Lower leg skin (tissue), 4 donors: ENCODE measurements at regions not wholly inside any gene's neighbourhood (a gene's known extent, or its start where the extent isn't known, plus 50 kb on each side); places are given as distances from the start of the nearest gene placed in this dataset.

ENCODE experiments used
- DNase-seq, 2 donors: peaks; one replicate each; pipeline ENCODE4 v3.0.0-alpha.2; 2019; ENCODE audit warnings: low spot score in 2 of 2
- H3K4me3 ChIP-seq: fragments of 200-600 bp; sonication (generic); 2 replicates; pipeline ENCODE4 v1.5.1; 2017; ENCODE audit warnings: mild to moderate bottlenecking, low read depth; ENCODE audit not compliant: poor library complexity, severe bottlenecking
- POLR2A ChIP-seq, 2 donors: fragments of 450-650 bp; IDR thresholded peaks; one replicate each; pipeline ENCODE4 v1.6.1; 2016 to 2017; ENCODE audit warnings: antibody characterized with exemption in 2 of 2, mild to moderate bottlenecking in 1 of 2, moderate library complexity in 1 of 2
- WGBS, 2 donors: methylation state at CpG; one replicate each; pipeline ENCODE4 v1.1.5; 2018; 5-methylcytosine and 5-hydroxymethylcytosine counted together
- intact Hi-C: fragments of 100-400 bp; cut with DNase I; formaldehyde crosslinking; loops from one replicate; pipeline ENCODE4 v1.15.0; 2023; ENCODE audit warnings: low total_unique reads
- TF ChIP-seq, protein P1 (sequence below), 3 donors: fragments of 450-650 bp; IDR thresholded peaks; one replicate each; pipeline ENCODE4 v1.5.1; 2016; ENCODE audit warnings: antibody characterized with exemption in 3 of 3, mild to moderate bottlenecking in 3 of 3, moderate library complexity in 2 of 3

- no peak overlapping the region for H3K4me3 ChIP-seq
- 41% methylated on average over 4 of the region's 4 CpGs for WGBS, 2 donors
- TF ChIP-seq, protein P1, sequence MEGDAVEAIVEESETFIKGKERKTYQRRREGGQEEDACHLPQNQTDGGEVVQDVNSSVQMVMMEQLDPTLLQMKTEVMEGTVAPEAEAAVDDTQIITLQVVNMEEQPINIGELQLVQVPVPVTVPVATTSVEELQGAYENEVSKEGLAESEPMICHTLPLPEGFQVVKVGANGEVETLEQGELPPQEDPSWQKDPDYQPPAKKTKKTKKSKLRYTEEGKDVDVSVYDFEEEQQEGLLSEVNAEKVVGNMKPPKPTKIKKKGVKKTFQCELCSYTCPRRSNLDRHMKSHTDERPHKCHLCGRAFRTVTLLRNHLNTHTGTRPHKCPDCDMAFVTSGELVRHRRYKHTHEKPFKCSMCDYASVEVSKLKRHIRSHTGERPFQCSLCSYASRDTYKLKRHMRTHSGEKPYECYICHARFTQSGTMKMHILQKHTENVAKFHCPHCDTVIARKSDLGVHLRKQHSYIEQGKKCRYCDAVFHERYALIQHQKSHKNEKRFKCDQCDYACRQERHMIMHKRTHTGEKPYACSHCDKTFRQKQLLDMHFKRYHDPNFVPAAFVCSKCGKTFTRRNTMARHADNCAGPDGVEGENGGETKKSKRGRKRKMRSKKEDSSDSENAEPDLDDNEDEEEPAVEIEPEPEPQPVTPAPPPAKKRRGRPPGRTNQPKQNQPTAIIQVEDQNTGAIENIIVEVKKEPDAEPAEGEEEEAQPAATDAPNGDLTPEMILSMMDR (IDR thresholded peaks at IDR 0.05), result no peak
- no peak for TF ChIP-seq POLR2A (IDR thresholded peaks at IDR 0.05)
- intact Hi-C loops, result no loop called here
- no peak for DNase-seq
Observed at GRCh38 chr3:43879166-43879565, 188.4 kb downstream of the ABHD5 start.

DNA sequence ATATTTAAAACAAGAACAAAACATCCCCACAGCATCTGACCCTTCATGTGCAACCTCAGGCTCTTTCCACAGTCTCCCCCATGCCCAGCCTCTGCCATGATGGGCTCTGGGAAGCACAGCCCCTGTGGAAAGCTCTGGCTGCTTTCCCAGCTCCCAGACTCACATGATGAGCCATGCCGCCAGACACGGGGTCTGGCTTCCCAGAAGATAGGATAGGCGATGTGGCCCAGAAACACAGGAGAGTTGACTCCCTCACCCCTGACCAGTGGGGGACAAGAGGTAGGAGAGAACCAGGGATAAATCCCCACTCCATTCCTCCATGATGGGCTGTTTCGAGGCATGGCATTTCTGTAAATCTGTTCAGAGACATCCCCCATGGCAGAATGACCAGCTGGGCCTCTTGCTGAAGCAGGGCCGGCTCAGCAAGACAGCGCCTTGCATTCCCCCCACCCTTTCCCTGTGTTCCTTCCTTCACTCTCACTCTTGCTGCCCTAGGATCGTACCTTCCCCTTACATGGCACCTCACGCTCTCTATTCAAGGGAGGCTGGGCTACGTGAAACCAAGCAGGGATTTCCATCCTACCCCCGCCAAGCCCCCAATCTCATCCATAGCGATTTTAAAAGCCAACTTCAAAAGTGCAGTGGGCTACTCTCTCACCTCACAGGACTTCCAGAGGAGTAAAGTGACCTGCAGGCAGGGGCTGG, 192.4 kb downstream of the ABHD5 start:
- H3K4me3 ChIP-seq, result no peak overlapping the region
- TF ChIP-seq, protein P1 (IDR thresholded peaks at IDR 0.05), result no peak
- no peak for TF ChIP-seq POLR2A (IDR thresholded peaks at IDR 0.05)
- 88 to 91% methylated on average over 11 of the region's 11 CpGs for WGBS, 2 donors
- no peak for DNase-seq
- intact Hi-C loops, result no loop called here

- TF ChIP-seq POLR2A (IDR thresholded peaks at IDR 0.05), result no peak
- TF ChIP-seq, protein P1 (IDR thresholded peaks at IDR 0.05), result no peak
- 74 to 85% methylated on average over 10 of the region's 10 CpGs for WGBS, 2 donors
- no peak overlapping the region for H3K4me3 ChIP-seq
- no peak for DNase-seq
- intact Hi-C loops, result no loop called here
Observed at GRCh38 chr3:43883729-43884396, 193.1 kb downstream of the ABHD5 start.

DNA sequence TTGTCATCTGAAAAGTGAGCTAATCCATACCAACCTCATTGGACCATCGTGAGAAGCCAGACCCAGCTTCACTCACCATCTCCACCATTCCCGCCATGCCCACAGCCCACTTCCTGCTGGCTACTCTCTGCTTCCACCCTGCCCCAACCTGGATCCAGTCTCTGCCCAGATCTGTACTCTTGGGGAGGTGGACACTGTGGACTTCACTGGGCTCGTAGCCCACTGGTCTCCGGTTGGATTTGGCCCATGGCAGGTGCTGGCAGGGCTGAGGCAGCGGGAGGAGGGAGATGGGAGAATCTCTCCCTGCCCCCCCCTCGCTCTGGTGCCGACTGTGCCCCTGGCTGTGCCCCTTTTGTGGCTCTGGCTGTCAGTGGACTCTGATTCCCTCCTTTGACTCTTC, 193.8 kb downstream of the ABHD5 start:
- no peak for DNase-seq
- no peak overlapping the region for H3K4me3 ChIP-seq
- WGBS, 2 donors, result 94 to 95% methylated on average over 7 of the region's 7 CpGs
- intact Hi-C loops, result no loop called here
- TF ChIP-seq, protein P1 (IDR thresholded peaks at IDR 0.05), result no peak
- no peak for TF ChIP-seq POLR2A (IDR thresholded peaks at IDR 0.05)

- intact Hi-C loops, result no loop called here
- no peak for DNase-seq
- no peak overlapping the region for H3K4me3 ChIP-seq
- TF ChIP-seq, protein P1 (IDR thresholded peaks at IDR 0.05), result no peak
- TF ChIP-seq POLR2A (IDR thresholded peaks at IDR 0.05), result no peak
- WGBS, 2 donors, result 64 to 71% methylated on average over 3 of the region's 3 CpGs
Observed at GRCh38 chr3:43885908-43886618, 195.3 kb downstream of the ABHD5 start.
